NCI-H748 (cell line): ENCODE measurements at regions not wholly inside any gene's neighbourhood (a gene's known extent, or its start where the extent isn't known, plus 50 kb on each side); places are given as distances from the start of the nearest gene placed in this dataset.
"Not testable (repeated sequence)": the region's sequence is repeated elsewhere in the genome, so short reads cannot be mapped to it uniquely, and the experiment has no call there.

Source experiments
- DNase-seq: peaks from one replicate; lab custom pipeline; 2025; ENCODE audit not compliant: unreplicated experiment; lab: John Stamatoyannopoulos, UW

- DNase-seq, result no peak
Measured at GRCh38 chr3:109784852-109785631, 447.7 kb upstream of the DPPA4 start.

- DNase-seq, result no peak
Measured at GRCh38 chr3:109803274-109803673, 465.9 kb upstream of the DPPA4 start.

- no peak for DNase-seq
Measured at GRCh38 chr3:109804697-109805096, 467.4 kb upstream of the DPPA4 start.

- no peak for DNase-seq
Measured at GRCh38 chr3:109806929-109807328, 469.6 kb upstream of the DPPA4 start.

- no peak for DNase-seq
Measured at GRCh38 chr3:109809513-109809912, 472.2 kb upstream of the DPPA4 start.

- no peak for DNase-seq
Measured at GRCh38 chr3:109818081-109818480, 480.7 kb upstream of the DPPA4 start.

DNA sequence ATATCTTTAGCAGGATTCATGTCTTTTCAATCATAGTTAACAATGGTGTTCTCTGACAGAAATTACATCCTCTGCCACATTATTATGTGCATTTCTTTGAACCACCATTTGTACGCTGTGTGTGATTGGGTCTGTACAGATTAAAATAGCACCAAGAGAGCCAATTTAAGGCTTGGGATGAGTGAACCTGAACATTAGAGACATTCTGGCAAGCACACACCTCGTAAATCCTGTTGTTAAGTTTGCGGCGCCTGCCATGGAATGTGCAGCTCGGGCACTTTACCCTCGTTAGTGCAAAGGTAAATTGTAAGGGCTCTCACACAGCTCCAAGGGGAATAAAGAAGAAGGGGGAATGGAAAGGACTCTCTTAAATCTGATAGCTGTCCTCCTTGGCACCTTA is 482.4 kb upstream of the DPPA4 start:
- no peak for DNase-seq

DNA sequence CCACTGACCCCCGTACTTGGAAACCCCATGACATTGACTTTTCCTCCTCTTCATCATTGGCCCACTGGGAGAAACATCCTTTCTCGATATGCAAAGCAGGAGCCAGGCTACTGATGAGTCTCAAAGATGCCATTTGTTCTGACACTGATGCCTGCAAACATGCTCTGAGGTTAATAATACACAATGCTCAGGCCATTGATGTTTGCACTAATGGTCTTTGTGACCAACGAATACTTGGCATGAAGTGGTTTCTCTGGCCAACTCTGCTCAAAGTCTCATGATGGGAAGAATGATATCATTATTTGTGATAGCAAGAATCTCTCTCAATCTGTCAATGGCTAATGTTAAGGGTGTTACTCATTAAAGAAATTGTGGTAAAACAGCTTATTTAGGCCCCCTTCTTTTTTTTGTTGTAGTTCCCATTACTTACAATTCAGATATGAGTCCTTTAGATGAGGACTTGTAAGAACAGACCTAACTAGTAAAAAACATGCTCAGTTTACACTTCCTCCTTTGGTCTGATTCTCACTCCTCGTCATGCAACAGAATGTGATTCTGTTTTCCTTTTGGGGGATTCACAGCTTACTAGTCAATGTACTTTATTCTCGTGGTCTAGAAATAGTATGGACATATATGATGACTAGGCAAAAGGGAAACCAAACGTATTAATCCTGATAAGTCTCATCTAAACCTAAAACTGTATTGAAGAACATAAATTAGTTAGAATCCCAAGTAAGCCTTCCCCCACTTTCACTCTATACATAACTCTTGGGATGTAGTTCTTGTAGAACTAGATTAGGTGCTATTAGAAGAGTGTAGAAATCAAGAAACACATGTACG is 488.8 kb upstream of the DPPA4 start:
- no peak for DNase-seq

GRCh38 chr3:109831403-109831802 is 494.1 kb upstream of the DPPA4 start:
- no peak for DNase-seq

GRCh38 chr3:109835958-109836357 is 498.6 kb upstream of the DPPA4 start:
- DNase-seq, result no peak

GRCh38 chr3:109851854-109852253 is 514.5 kb upstream of the DPPA4 start:
- no peak for DNase-seq

DNA sequence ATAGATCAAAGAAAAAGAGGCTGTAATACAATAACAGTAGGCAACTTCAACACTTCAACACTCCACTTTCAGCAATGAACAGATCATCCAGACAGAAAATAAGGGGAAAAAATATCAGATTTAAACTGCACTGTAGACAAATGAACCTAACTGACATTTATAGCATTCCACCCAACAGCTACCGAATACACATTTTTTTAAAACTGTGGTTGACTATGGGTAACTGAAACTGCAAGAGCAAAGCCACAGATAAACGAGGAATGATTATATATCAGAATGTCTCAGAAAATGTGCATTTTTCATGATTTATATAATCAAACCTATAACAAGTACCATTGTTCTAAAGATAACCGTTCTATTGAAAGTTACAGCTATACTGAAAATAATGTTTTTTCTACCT is 514.9 kb upstream of the DPPA4 start:
- no peak for DNase-seq

- DNase-seq, result no peak
Measured at GRCh38 chr3:109853077-109853731, 515.9 kb upstream of the DPPA4 start.

DNA sequence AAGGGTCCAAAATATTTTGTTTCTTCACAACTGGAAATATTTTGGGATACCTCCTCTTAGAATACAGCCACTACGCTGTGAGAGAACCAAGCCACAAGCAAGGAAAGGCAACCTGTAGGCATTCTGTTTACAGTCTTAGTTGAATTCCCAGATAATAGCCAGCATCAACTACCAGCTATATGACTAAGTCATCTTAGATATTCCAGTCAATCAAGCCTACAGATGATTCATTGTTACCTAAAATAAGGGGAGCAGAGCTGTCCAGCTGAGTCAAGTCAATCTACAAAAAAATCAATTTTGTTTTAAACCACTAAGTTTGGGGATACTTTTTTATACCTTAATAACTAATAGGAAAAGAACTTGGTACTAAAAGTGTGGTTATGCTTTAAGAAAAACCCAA is 526.4 kb upstream of the DPPA4 start:
- no peak for DNase-seq

DNA sequence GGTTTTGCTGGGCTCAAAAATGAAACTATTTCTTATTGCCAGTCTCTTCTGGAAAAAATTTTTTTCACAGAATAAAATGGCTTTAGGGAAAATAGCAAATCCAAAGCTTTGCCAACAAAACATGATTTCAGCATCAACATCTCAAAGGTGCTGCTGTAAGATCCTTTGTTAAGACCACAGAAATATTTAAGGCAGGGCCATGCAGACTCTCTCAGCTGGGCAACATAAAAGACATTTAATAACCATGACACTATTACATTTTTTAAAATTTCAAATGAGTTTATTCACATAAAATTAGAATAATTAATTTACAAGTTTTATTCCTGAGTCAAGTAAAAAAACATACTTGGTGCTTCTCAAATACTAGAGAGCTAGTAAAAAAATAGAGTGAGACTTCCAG is 527.1 kb upstream of the DPPA4 start:
- DNase-seq, result no peak

GRCh38 chr3:109869586-109869985 is 532.2 kb upstream of the DPPA4 start:
- DNase-seq, result no peak

DNA sequence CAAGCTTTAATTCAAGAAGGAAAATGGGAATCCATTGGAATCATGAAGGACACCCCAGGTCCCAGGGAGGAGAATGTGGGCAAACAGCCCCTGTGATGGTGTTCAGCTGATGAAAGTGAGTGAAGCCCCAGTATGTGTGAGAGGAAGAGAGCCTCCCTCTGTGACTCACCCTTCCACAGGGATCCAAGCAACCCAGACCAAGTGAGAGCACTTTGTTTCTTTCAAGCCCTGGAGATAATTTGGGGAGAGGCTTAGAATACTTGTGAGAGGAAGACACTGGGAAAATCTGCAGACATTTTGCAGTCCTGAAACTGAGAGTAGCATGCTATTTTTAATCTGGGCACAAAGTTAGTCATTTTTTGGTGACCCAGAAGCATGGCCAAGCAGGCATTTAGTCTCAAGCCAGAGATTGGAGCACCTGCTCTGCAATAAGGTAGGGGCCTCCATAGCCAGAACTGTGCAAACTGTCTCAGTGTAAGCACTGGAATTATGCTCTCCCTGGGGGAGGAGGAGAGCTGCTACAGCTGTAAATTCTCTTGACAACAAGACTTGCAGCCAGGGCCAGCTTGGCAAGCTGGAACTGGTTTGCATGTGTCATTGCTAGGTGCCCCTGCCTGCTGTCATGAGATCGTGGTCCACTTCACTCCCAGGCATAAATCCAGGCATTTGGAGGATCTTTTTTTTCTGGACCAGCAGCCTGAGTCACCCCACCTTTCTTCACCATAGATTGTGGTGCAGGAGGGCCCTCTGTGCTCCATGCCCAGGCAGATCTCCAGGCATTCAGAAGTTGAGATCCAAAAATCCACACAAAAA is 537.8 kb upstream of the DPPA4 start:
- DNase-seq, result peak; percentile 2

DNA sequence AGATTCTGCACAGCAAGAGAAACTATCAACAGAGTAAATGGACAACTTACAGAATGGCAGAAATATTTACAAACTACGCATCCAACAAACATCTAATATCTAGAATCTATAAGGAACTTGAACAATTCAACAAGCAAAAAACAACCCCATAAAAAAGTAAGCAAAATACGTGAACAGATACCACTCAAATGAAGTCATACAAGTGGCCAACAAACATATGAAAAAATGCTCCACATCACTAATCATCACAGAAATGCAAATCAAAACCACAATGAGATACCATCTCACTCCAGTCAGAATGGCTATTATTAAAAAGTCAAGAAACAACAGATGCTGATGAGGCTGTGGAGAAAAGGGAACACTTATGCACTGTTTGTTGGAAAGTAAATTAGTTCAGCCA is 540.3 kb upstream of the DPPA4 start:
- DNase-seq, result not testable (repeated sequence)

- DNase-seq, result no peak
Measured at GRCh38 chr3:109882144-109882543, 544.8 kb upstream of the DPPA4 start.

DNA sequence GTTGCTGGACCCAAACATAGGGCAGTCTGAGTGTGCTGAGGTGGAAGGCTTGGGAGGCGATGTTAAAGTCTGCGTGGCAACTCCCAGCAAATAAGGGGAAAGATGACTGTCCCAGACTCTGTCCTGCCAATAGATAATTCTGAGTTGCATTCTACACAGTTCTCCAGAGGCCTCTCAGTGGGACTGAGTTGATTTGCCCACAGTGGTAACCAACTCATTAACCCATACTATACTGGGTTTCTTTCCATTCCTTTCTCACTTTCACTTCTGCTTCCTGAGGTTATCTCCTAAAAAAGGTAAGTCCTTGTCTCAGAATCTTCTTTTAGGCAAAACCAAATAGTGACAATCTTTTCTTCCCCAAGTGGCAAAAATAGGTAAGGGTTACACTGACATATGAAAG is 549.9 kb upstream of the DPPA4 start:
- no peak for DNase-seq

DNA sequence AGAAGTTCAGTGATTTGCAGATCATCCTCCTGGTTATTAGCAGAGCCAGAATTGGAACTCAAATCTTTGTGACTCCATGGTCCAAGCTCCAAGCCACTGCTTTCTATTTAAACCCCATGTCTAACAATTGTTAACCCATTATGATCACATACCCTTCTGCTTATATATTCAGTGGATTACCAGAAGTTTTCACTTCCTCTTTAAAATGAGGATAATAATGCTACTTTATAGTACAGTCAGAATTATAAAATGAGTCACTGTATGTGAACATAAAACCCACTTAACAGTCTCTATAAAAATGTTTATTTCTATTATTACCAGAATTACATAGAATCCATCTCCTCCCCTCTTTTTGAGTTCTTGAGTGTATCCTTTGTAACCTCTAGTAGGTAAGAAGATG is 550.7 kb upstream of the DPPA4 start:
- no peak for DNase-seq
